Keratinocyte (primary cell): ENCODE measurements at regions not wholly inside any gene's neighbourhood (a gene's known extent, or its start where the extent isn't known, plus 50 kb on each side); places are given as distances from the start of the nearest gene placed in this dataset.

ENCODE experiments used
- DNase-seq: peaks from one replicate; pipeline ENCODE4 v3.0.0-alpha.2; 2011; ENCODE audit warnings: low read depth, missing footprints, low spot score
- FAIRE-seq: peaks from 2 replicates; lab custom pipeline; 2011; peaks lifted over from hg19 to GRCh38; lab: Jason Lieb, UNC
- H2AFZ ChIP-seq: 2 replicates; pipeline ENCODE4 v1.6.0; 2012; ENCODE audit warnings: low read length, control low read depth, inconsistent platforms; ENCODE audit not compliant: control insufficient read depth
- H3K27ac ChIP-seq: 2 replicates; pipeline ENCODE4 v1.5.1; 2011; ENCODE audit warnings: low read length; ENCODE audit not compliant: control insufficient read depth, insufficient read depth
- H3K27me3 ChIP-seq: 3 replicates; pipeline ENCODE4 v1.6.0; 2011; ENCODE audit warnings: low read length; ENCODE audit not compliant: control insufficient read depth, insufficient read depth; ENCODE audit errors: extremely low read depth
- H3K36me3 ChIP-seq, 2 experiments: 2 replicates in 1 of 2; 3 replicates in 1 of 2; pipeline ENCODE4 v1.5.1; 2011; ENCODE audit warnings: low read length in 2 of 2, mild to moderate bottlenecking in 1 of 2; ENCODE audit not compliant: control insufficient read depth in 2 of 2, insufficient read depth in 2 of 2; ENCODE audit errors: extremely low read depth in 1 of 2
- H3K4me1 ChIP-seq: 3 replicates; pipeline ENCODE4 v1.5.1; 2011; ENCODE audit warnings: low read length; ENCODE audit not compliant: control insufficient read depth, insufficient read depth; ENCODE audit errors: extremely low read depth
- H3K4me2 ChIP-seq: 3 replicates; pipeline ENCODE4 v1.6.0; 2011; ENCODE audit warnings: low read depth, low read length; ENCODE audit not compliant: control insufficient read depth, insufficient read depth; ENCODE audit errors: extremely low read depth
- H3K4me3 ChIP-seq, 3 experiments: fragments of 200-600 bp in 1 of 3; sonication (generic) in 1 of 3; 2 replicates in 2 of 3; 3 replicates in 1 of 3; pipeline ENCODE4 v1.5.1; 2011 to 2016; ENCODE audit warnings: low read length in 3 of 3, mild to moderate bottlenecking in 3 of 3, control low read depth in 2 of 3, inconsistent platforms in 1 of 3, low read depth in 1 of 3, mixed read lengths in 1 of 3, mixed run types in 1 of 3, moderate library complexity in 1 of 3; ENCODE audit not compliant: control insufficient read depth in 2 of 3, insufficient read depth in 2 of 3; ENCODE audit errors: extremely low read depth in 1 of 3
- H3K79me2 ChIP-seq: 2 replicates; pipeline ENCODE4 v1.6.0; 2012; ENCODE audit warnings: low read length; ENCODE audit not compliant: control insufficient read depth, insufficient read depth
- H3K9ac ChIP-seq: 3 replicates; pipeline ENCODE4 v1.6.0; 2011; ENCODE audit warnings: low read length; ENCODE audit not compliant: control insufficient read depth, insufficient read depth; ENCODE audit errors: extremely low read depth
- H3K9me1 ChIP-seq: 3 replicates; pipeline ENCODE4 v1.6.0; 2011; ENCODE audit warnings: low read length; ENCODE audit not compliant: control insufficient read depth, insufficient read depth; ENCODE audit errors: extremely low read depth
- H3K9me3 ChIP-seq: 2 replicates; pipeline ENCODE4 v1.5.1; 2012; ENCODE audit warnings: low read depth, low read length; ENCODE audit not compliant: control insufficient read depth
- H4K20me1 ChIP-seq: 3 replicates; pipeline ENCODE4 v1.6.0; 2011; ENCODE audit warnings: low read length; ENCODE audit not compliant: control insufficient read depth, insufficient read depth; ENCODE audit errors: extremely low read depth
- CTCF ChIP-seq, 3 experiments: IDR thresholded peaks in 1 of 3; conservative IDR thresholded peaks in 1 of 3; optimal IDR thresholded peaks in 1 of 3; 2 replicates in 2 of 3; 3 replicates in 1 of 3; pipeline versions ENCODE3 to v1.5.1; 2011; ENCODE audit warnings: low read length in 3 of 3, mild to moderate bottlenecking in 3 of 3, moderate library complexity in 2 of 3, control low read depth in 1 of 3, inconsistent platforms in 1 of 3; ENCODE audit not compliant: insufficient read depth in 2 of 3; ENCODE audit errors: extremely low read depth in 1 of 3
- EZH2 ChIP-seq: IDR thresholded peaks from one replicate; pipeline ENCODE4 v1.6.1; 2012; ENCODE audit warnings: inconsistent platforms, mild to moderate bottlenecking, low read length, moderate library complexity
- dilution Hi-C: fragments of 300-500 bp; cut with MboI; formaldehyde crosslinking; loops from one replicate; pipeline ENCODE4 v1.7.0; 2020; ENCODE audit warnings: low sequenced_read_pairs; ENCODE audit not compliant: extremely low pct_ligation_motif_present

- no peak overlapping the region for H3K27ac ChIP-seq
Observed at GRCh38 chr6:63451238-63451637, 121.0 kb upstream of the LOC128125822 start.

GRCh38 chr6:63452125-63452524, 120.2 kb upstream of the LOC128125822 start:
- FAIRE-seq (no peak), DNase-seq (no peak)
- no peaks in the 10 kb centered on the region for H3K79me2 ChIP-seq
- H3K27me3 ChIP-seq = no peaks in the 10 kb centered on the region
- TF ChIP-seq EZH2 (no peak), CTCF (optimal IDR thresholded peaks at IDR 0.05 in 1 of 3, IDR thresholded peaks at IDR 0.05 in 1 of 3, conservative IDR thresholded peaks at IDR 0.05 in 1 of 3; ENCODE audit: extremely low read depth in 1 of 3, insufficient read depth in 2 of 3, low read length in 3 of 3) (no peak)
- dilution Hi-C loops = no loop called here
- no peak overlapping the region for H3K27ac ChIP-seq
- H3K9me1 ChIP-seq = no peaks in the 10 kb centered on the region
- no peaks in the 10 kb centered on the region for H3K36me3 ChIP-seq
- H2AFZ ChIP-seq = no peak overlapping the region
- H3K4me1 ChIP-seq = no peaks in the 10 kb centered on the region
- H4K20me1 ChIP-seq = no peaks in the 10 kb centered on the region
- no peak overlapping the region for H3K4me2 ChIP-seq
- no peaks in the 10 kb centered on the region for H3K9me3 ChIP-seq
- no peak overlapping the region for H3K4me3 ChIP-seq
- no peak overlapping the region for H3K9ac ChIP-seq

More at GRCh38 chr6:63451238-63451637, 121.0 kb upstream of the LOC128125822 start:
- Histone ChIP-seq H3K9me3 (no peaks in the 10 kb centered on the region), H3K79me2 (no peaks in the 10 kb centered on the region), H3K9ac (no peak overlapping the region), H3K4me2 (no peak overlapping the region), H3K4me1 (no peaks in the 10 kb centered on the region), H3K27me3 (no peaks in the 10 kb centered on the region), H3K9me1 (no peaks in the 10 kb centered on the region), H4K20me1 (no peaks in the 10 kb centered on the region), H3K36me3 (no peaks in the 10 kb centered on the region), H2AFZ (no peak overlapping the region), H3K4me3 (no peak overlapping the region)
- dilution Hi-C loops = no loop called here
- DNase-seq (no peak), FAIRE-seq (no peak)
- TF ChIP-seq EZH2 = no peak

- Histone ChIP-seq H3K9me1 (no peaks in the 10 kb centered on the region), H3K27me3 (no peaks in the 10 kb centered on the region), H3K79me2 (no peaks in the 10 kb centered on the region), H3K36me3 (no peaks in the 10 kb centered on the region), H3K27ac (no peak overlapping the region), H3K4me2 (no peak overlapping the region), H3K9me3 (no peaks in the 10 kb centered on the region), H3K9ac (no peak overlapping the region), H2AFZ (no peak overlapping the region), H3K4me1 (peaks cover 8% of the 10 kb centered on the region), H3K4me3 (no peak overlapping the region), H4K20me1 (no peaks in the 10 kb centered on the region)
- TF ChIP-seq EZH2 = no peak
- no peak for TF ChIP-seq CTCF (optimal IDR thresholded peaks at IDR 0.05 in 1 of 3, IDR thresholded peaks at IDR 0.05 in 1 of 3, conservative IDR thresholded peaks at IDR 0.05 in 1 of 3; ENCODE audit: extremely low read depth in 1 of 3, insufficient read depth in 2 of 3, low read length in 3 of 3)
- FAIRE-seq (no peak), DNase-seq (no peak)
- dilution Hi-C loops = no loop called here
Observed at GRCh38 chr6:63456734-63457133, 115.5 kb upstream of the LOC128125822 start.
